ENCODE measurements at regions not wholly inside any gene's neighbourhood (a gene's known extent, or its start where the extent isn't known, plus 50 kb on each side); places are given as distances from the start of the nearest gene placed in this dataset.
"Not testable (repeated sequence)": the region's sequence is repeated elsewhere in the genome, so short reads cannot be mapped to it uniquely, and the experiment has no call there.

- no peak for TF ChIP-seq CTCF (IDR thresholded peaks at IDR 0.05; ENCODE audit: low read depth, low read length)
- DNase-seq (ENCODE audit: low read depth in 2 of 2), result peak; percentile 68 to 83
- no peak overlapping the region for H3K4me3 ChIP-seq (replicated peaks in 1 of 2; ENCODE audit: low read depth in 2 of 2, low read length in 2 of 2)
Observed at GRCh38 chr3:28150465-28151206, 90.8 kb upstream of the CMC1 start.

- no peak for DNase-seq (ENCODE audit: low read depth in 2 of 2)
- H3K4me3 ChIP-seq (replicated peaks in 1 of 2; ENCODE audit: low read depth in 2 of 2, low read length in 2 of 2), result no peak overlapping the region
- TF ChIP-seq CTCF (IDR thresholded peaks at IDR 0.05; ENCODE audit: low read depth, low read length), result no peak
Observed at GRCh38 chr3:28151207-28151550, 90.2 kb upstream of the CMC1 start.

GRCh38 chr3:28151608-28152228 lies 89.7 kb upstream of the CMC1 start:
- no peak overlapping the region for H3K4me3 ChIP-seq (replicated peaks in 1 of 2; ENCODE audit: low read depth in 2 of 2, low read length in 2 of 2)
- no peak for TF ChIP-seq CTCF (IDR thresholded peaks at IDR 0.05; ENCODE audit: low read depth, low read length)
- DNase-seq (ENCODE audit: low read depth in 2 of 2), result peak; percentile 39 to 44

- no peak for TF ChIP-seq CTCF (IDR thresholded peaks at IDR 0.05; ENCODE audit: low read depth, low read length)
- no peak for DNase-seq (ENCODE audit: low read depth in 2 of 2)
- H3K4me3 ChIP-seq (replicated peaks in 1 of 2; ENCODE audit: low read depth in 2 of 2, low read length in 2 of 2), result no peak overlapping the region
Observed at GRCh38 chr3:28155631-28156030, 85.8 kb upstream of the CMC1 start.

- not testable (repeated sequence) for H3K4me3 ChIP-seq (replicated peaks in 1 of 2; ENCODE audit: low read depth in 2 of 2, low read length in 2 of 2); DNase-seq (ENCODE audit: low read depth in 2 of 2)
Observed at GRCh38 chr3:28156599-28156998, 84.8 kb upstream of the CMC1 start.

GRCh38 chr3:28171962-28172361 lies 69.5 kb upstream of the CMC1 start:
- TF ChIP-seq CTCF (IDR thresholded peaks at IDR 0.05; ENCODE audit: low read depth, low read length), result no peak
- peak in 1 of 2 donors; percentile 15 for DNase-seq (ENCODE audit: low read depth in 2 of 2)
- H3K4me3 ChIP-seq (replicated peaks in 1 of 2; ENCODE audit: low read depth in 2 of 2, low read length in 2 of 2), result no peak overlapping the region

GRCh38 chr3:28172748-28173147 lies 68.7 kb upstream of the CMC1 start:
- DNase-seq (ENCODE audit: low read depth in 2 of 2), result no peak
- TF ChIP-seq CTCF (IDR thresholded peaks at IDR 0.05; ENCODE audit: low read depth, low read length), result no peak
- H3K4me3 ChIP-seq (replicated peaks in 1 of 2; ENCODE audit: low read depth in 2 of 2, low read length in 2 of 2), result no peak overlapping the region

Measured in cardiac fibroblast (primary cell).